Gastrocnemius medialis (tissue), 4 donors: ENCODE measurements at regions not wholly inside any gene's neighbourhood (a gene's known extent, or its start where the extent isn't known, plus 50 kb on each side); places are given as distances from the start of the nearest gene placed in this dataset.

Experiments used
- ATAC-seq, 2 donors: fragments of 150-250 bp; one replicate each; pipeline ENCODE4 v1.9.1; 2016
- DNase-seq, 2 donors: peaks; one replicate each; pipeline ENCODE4 v3.0.0-alpha.2; 2019
- H3K27ac ChIP-seq, 4 donors: fragments of 200-600 bp; sonication (generic); 1 replicate in 1 of 4; 2 replicates in 3 of 4; pipeline ENCODE4 v1.5.1; 2016 to 2018; ENCODE audit warnings: mild to moderate bottlenecking in 2 of 4, moderate library complexity in 1 of 4
- H3K27me3 ChIP-seq, 3 donors: fragments of 200-600 bp; sonication (generic) in 2 of 3; 1 replicate in 1 of 3; 2 replicates in 2 of 3; pipeline versions ENCODE4 v1.5.1 to v1.6.0; 2016 to 2019; ENCODE audit warnings: mild to moderate bottlenecking in 1 of 3, moderate library complexity in 1 of 3
- H3K36me3 ChIP-seq, 2 donors: fragments of 200-600 bp; sonication (generic) in 1 of 2; one replicate each; pipeline ENCODE4 v1.5.1; 2017 to 2018
- H3K4me1 ChIP-seq, 2 donors: fragments of 200-600 bp; sonication (generic) in 1 of 2; one replicate each; pipeline ENCODE4 v1.5.1; 2016 to 2017; ENCODE audit warnings: mild to moderate bottlenecking in 2 of 2
- H3K4me3 ChIP-seq, 4 donors: fragments of 200-600 bp; sonication (generic) in 3 of 4; 1 replicate in 1 of 4; 2 replicates in 3 of 4; pipeline ENCODE4 v1.5.1; 2016 to 2019; ENCODE audit warnings: mild to moderate bottlenecking in 2 of 4
- H3K9me3 ChIP-seq, 3 donors: fragments of 200-600 bp; sonication (generic) in 2 of 3; 1 replicate in 1 of 3; 2 replicates in 2 of 3; pipeline ENCODE4 v1.5.1; 2016 to 2019
- CTCF ChIP-seq, 5 experiments: fragments of 450-650 bp in 3 of 5; fragments of 200-600 bp in 2 of 5; sonication (generic) in 2 of 5; IDR thresholded peaks in 4 of 5; conservative IDR thresholded peaks in 1 of 5; 1 replicate in 4 of 5; 2 replicates in 1 of 5; pipeline ENCODE4 v1.5.1; 2016 to 2019; ENCODE audit warnings: antibody characterized with exemption in 5 of 5, mild to moderate bottlenecking in 3 of 5, moderate library complexity in 3 of 5
- POLR2A ChIP-seq, 2 donors: fragments of 450-650 bp; IDR thresholded peaks; one replicate each; pipeline ENCODE4 v1.6.1; 2017; ENCODE audit warnings: antibody characterized with exemption in 2 of 2, mild to moderate bottlenecking in 2 of 2, moderate library complexity in 2 of 2
- in situ Hi-C, 4 donors: fragments of 200-750 bp; cut with MboI; loops; one replicate each; pipeline versions ENCODE4 v1.15.0 to v1.8.0; 2017; ENCODE audit warnings: low sequenced_read_pairs in 4 of 4
- intact Hi-C: fragments of 100-400 bp; cut with DNase I; formaldehyde crosslinking; loops from one replicate; pipeline ENCODE4 v1.15.1; 2023; ENCODE audit warnings: low total_unique reads

- TF ChIP-seq POLR2A (IDR thresholded peaks at IDR 0.05) (no peak), CTCF (IDR thresholded peaks at IDR 0.05 in 4 of 5, conservative IDR thresholded peaks at IDR 0.05 in 1 of 5) (no peak)
Observed at GRCh38 chr10:123512901-123513775, 153.0 kb upstream of the GPR26 start.

DNA sequence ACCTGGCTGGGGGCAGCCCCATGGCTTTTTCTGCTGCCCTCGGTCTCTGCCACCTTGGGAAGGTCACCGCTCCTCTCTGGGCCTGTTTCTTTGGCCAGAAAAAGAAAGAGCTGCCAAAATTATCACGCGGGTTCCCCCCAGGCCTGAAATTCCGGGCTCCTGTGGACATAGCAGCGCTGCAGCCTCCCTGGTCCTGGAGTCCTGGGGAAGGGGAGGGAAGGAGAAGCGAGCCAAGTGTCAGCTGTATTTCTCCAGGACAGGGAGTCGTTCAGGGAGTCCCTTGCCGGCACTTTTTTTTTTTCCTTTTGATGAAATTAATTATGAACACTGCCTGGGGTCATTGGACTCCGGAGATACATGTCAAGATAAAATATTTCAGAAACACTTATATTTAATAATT lies 152.3 kb upstream of the GPR26 start:
- Histone ChIP-seq H3K36me3 (no peaks in the 10 kb centered on the region), H3K27ac (no peak overlapping the region), H3K4me1 (no peaks in the 10 kb centered on the region), H3K27me3 (no peaks in the 10 kb centered on the region), H3K4me3 (no peak overlapping the region), H3K9me3 (no peaks in the 10 kb centered on the region)
- no peak for DNase-seq
- in situ Hi-C loops (no loop called here), intact Hi-C loops (no loop called here)
- ATAC-seq, result no peak
- TF ChIP-seq CTCF (IDR thresholded peaks at IDR 0.05 in 4 of 5, conservative IDR thresholded peaks at IDR 0.05 in 1 of 5), result no peak
- no peak for TF ChIP-seq POLR2A (IDR thresholded peaks at IDR 0.05)

More at GRCh38 chr10:123512901-123513775, 153.0 kb upstream of the GPR26 start:
- no peak overlapping the region for H3K4me3 ChIP-seq
- no peaks in the 10 kb centered on the region for H3K27me3 ChIP-seq
- DNase-seq, result no peak
- no peaks in the 10 kb centered on the region for H3K9me3 ChIP-seq
- no peak overlapping the region for H3K27ac ChIP-seq
- ATAC-seq, result no peak
- in situ Hi-C loops (no loop called here), intact Hi-C loops (no loop called here)
- H3K4me1 ChIP-seq, result no peaks in the 10 kb centered on the region
- no peaks in the 10 kb centered on the region for H3K36me3 ChIP-seq

DNA sequence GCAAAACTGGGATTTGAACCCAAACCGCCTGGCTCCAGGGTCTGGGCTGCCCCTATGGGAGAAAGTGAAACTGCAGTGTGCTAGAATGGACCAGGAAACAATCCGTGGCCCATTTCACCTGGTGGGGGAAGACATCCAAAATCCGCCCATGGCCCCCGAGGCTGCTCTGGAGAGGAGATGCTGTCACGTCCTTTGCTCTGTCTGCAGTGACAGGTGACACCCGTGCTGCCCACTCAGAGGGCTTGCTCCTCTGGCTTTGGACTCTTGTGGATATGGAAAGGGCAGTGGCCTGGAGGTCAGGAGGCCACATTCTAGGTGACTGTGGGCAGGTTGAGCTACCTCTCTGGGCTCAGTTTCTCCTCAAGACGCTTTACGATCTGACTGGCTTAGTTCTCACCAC lies 151.2 kb upstream of the GPR26 start:
- TF ChIP-seq CTCF (IDR thresholded peaks at IDR 0.05 in 4 of 5, conservative IDR thresholded peaks at IDR 0.05 in 1 of 5) (no peak), POLR2A (IDR thresholded peaks at IDR 0.05) (no peak)
- H3K4me1 ChIP-seq, result no peaks in the 10 kb centered on the region
- intact Hi-C loops (no loop called here), in situ Hi-C loops (no loop called here)
- no peaks in the 10 kb centered on the region for H3K27me3 ChIP-seq
- H3K27ac ChIP-seq, result no peak overlapping the region
- DNase-seq (no peak), ATAC-seq (no peak)
- H3K36me3 ChIP-seq, result no peaks in the 10 kb centered on the region
- H3K9me3 ChIP-seq, result no peaks in the 10 kb centered on the region
- H3K4me3 ChIP-seq, result no peak overlapping the region

- H3K27ac ChIP-seq, result no peak overlapping the region
- no peaks in the 10 kb centered on the region for H3K27me3 ChIP-seq
- no peaks in the 10 kb centered on the region for H3K9me3 ChIP-seq
- in situ Hi-C loops, result no loop called here
- intact Hi-C loops, result no loop called here
- ATAC-seq (no peak), DNase-seq (no peak)
- no peaks in the 10 kb centered on the region for H3K4me1 ChIP-seq
- TF ChIP-seq CTCF (IDR thresholded peaks at IDR 0.05 in 4 of 5, conservative IDR thresholded peaks at IDR 0.05 in 1 of 5) (no peak), POLR2A (IDR thresholded peaks at IDR 0.05) (no peak)
- H3K36me3 ChIP-seq, result no peaks in the 10 kb centered on the region
- no peak overlapping the region for H3K4me3 ChIP-seq
Observed at GRCh38 chr10:123515661-123516060, 150.5 kb upstream of the GPR26 start.
